ENCODE measurements at regions not wholly inside any gene's neighbourhood (a gene's known extent, or its start where the extent isn't known, plus 50 kb on each side); places are given as distances from the start of the nearest gene placed in this dataset.

DNA sequence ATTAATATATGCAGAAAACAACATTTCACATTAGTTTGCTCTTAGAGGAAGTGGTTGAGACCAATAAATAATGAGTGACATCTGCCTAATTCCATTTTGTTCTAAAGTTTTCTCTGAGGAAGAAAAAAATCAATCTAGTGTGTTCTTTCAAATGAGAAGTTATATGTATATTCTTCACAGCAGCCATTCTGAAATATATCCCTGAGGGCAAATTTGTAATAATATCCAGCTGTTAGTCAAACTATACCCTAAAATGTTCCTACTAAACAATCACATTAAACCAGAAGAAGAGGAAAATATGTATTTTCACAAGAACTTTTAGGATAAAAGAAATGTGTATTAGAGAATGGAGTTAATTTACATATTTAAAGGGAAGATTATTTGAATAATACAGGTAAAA, 375.1 kb upstream of the CDH19 start:
- intact Hi-C loops (cut with micrococcal nuclease; ENCODE audit: unreplicated experiment), result no loop called here
- Mint-ChIP-seq H3K4me3 (ENCODE audit: unreplicated experiment) (no peak overlapping the region), H3K27me3 (ENCODE audit: insufficient read depth, unreplicated experiment) (no peaks in the 10 kb centered on the region), H3K4me1 (ENCODE audit: low read depth, unreplicated experiment) (no peaks in the 10 kb centered on the region), H3K36me3 (ENCODE audit: insufficient read depth, unreplicated experiment) (no peaks in the 10 kb centered on the region), H3K9me3 (ENCODE audit: unreplicated experiment) (peaks cover 1% of the 10 kb centered on the region), H3K27ac (ENCODE audit: unreplicated experiment) (no peak overlapping the region)
- DNase-seq, result no peak
- H3K4me1 ChIP-seq, result no peaks in the 10 kb centered on the region
- ChIA-PET POLR2A (no interaction called here), CTCF (no interaction called here)
- TF ChIP-seq, protein P1, sequence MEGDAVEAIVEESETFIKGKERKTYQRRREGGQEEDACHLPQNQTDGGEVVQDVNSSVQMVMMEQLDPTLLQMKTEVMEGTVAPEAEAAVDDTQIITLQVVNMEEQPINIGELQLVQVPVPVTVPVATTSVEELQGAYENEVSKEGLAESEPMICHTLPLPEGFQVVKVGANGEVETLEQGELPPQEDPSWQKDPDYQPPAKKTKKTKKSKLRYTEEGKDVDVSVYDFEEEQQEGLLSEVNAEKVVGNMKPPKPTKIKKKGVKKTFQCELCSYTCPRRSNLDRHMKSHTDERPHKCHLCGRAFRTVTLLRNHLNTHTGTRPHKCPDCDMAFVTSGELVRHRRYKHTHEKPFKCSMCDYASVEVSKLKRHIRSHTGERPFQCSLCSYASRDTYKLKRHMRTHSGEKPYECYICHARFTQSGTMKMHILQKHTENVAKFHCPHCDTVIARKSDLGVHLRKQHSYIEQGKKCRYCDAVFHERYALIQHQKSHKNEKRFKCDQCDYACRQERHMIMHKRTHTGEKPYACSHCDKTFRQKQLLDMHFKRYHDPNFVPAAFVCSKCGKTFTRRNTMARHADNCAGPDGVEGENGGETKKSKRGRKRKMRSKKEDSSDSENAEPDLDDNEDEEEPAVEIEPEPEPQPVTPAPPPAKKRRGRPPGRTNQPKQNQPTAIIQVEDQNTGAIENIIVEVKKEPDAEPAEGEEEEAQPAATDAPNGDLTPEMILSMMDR (IDR thresholded peaks at IDR 0.05; ENCODE audit: insufficient read depth in 1 of 2, low read depth in 1 of 2, low read length in 1 of 2, severe bottlenecking in 1 of 2, unreplicated experiment in 1 of 2), result no peak
- no peak overlapping the region for H3K4me3 ChIP-seq (ENCODE audit: low read depth, low read length)
- no peaks in the 10 kb centered on the region for H3K27me3 ChIP-seq (replicated peaks; ENCODE audit: control insufficient read depth, insufficient read depth, low read length)
- BruUV-seq (replicated peaks), result no TSS peak
- H3K9me3 ChIP-seq, result no peaks in the 10 kb centered on the region
- no peaks in the 10 kb centered on the region for H3K36me3 ChIP-seq (ENCODE audit: control insufficient read depth, insufficient read depth, low read length)

DNA sequence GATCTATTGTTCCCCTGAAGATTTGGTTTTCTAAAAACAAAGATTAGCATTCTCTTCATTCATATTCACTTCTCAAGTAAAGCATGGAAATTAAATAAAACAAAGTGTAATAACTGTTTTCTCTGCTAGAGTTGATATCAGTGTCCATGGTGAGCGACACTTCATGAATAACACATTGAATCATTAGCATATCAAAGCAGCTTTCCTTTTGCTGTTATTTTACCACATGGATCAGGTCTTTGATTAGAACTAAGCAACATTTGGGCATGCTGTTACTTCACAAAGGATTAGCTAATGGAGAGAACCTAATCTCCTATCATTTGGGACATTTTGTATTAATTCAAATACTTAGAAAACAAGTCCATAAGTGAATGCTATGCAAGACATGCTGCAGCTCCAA, 368.8 kb upstream of the CDH19 start:
- H3K36me3 ChIP-seq (ENCODE audit: control insufficient read depth, insufficient read depth, low read length), result no peaks in the 10 kb centered on the region
- Mint-ChIP-seq H3K9me3 (ENCODE audit: unreplicated experiment) (no peaks in the 10 kb centered on the region), H3K27me3 (ENCODE audit: insufficient read depth, unreplicated experiment) (no peaks in the 10 kb centered on the region), H3K4me1 (ENCODE audit: low read depth, unreplicated experiment) (no peaks in the 10 kb centered on the region), H3K27ac (ENCODE audit: unreplicated experiment) (no peak overlapping the region), H3K36me3 (ENCODE audit: insufficient read depth, unreplicated experiment) (no peaks in the 10 kb centered on the region), H3K4me3 (ENCODE audit: unreplicated experiment) (no peak overlapping the region)
- TF ChIP-seq, protein P1 (IDR thresholded peaks at IDR 0.05; ENCODE audit: insufficient read depth in 1 of 2, low read depth in 1 of 2, low read length in 1 of 2, severe bottlenecking in 1 of 2, unreplicated experiment in 1 of 2), result no peak
- no peaks in the 10 kb centered on the region for H3K9me3 ChIP-seq
- ChIA-PET CTCF (no interaction called here), POLR2A (no interaction called here)
- no peak overlapping the region for H3K4me3 ChIP-seq (ENCODE audit: low read depth, low read length)
- BruUV-seq (replicated peaks), result no TSS peak
- DNase-seq, result no peak
- intact Hi-C loops (cut with micrococcal nuclease; ENCODE audit: unreplicated experiment), result no loop called here
- H3K27me3 ChIP-seq (replicated peaks; ENCODE audit: control insufficient read depth, insufficient read depth, low read length), result no peaks in the 10 kb centered on the region
- H3K4me1 ChIP-seq, result no peaks in the 10 kb centered on the region

DNA sequence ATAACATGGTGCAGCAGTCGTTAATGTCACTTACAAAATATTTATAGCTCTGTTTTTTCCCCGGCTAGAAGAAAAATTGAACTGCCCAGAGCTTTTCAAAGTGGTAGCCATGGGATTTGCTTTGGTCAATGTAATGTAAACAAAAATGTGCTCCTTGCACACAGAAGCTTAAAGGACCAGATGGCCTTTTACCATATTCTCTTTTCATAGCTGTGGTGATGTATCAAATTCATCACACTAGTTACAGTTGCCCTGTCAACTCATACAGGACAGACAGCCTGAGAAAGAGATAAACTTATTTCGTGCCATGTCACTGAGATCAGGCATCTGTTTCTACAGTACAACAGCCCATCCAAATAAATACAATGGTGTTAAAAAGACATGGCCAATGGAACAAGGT, 368.1 kb upstream of the CDH19 start:
- intact Hi-C loops (cut with micrococcal nuclease; ENCODE audit: unreplicated experiment), result no loop called here
- Mint-ChIP-seq H3K4me3 (ENCODE audit: unreplicated experiment) (no peak overlapping the region), H3K27ac (ENCODE audit: unreplicated experiment) (no peak overlapping the region), H3K9me3 (ENCODE audit: unreplicated experiment) (no peaks in the 10 kb centered on the region), H3K36me3 (ENCODE audit: insufficient read depth, unreplicated experiment) (no peaks in the 10 kb centered on the region), H3K27me3 (ENCODE audit: insufficient read depth, unreplicated experiment) (no peaks in the 10 kb centered on the region), H3K4me1 (ENCODE audit: low read depth, unreplicated experiment) (no peaks in the 10 kb centered on the region)
- Histone ChIP-seq H3K27me3 (replicated peaks; ENCODE audit: control insufficient read depth, insufficient read depth, low read length) (no peaks in the 10 kb centered on the region), H3K4me3 (ENCODE audit: low read depth, low read length) (no peak overlapping the region), H3K9me3 (no peaks in the 10 kb centered on the region), H3K4me1 (no peaks in the 10 kb centered on the region), H3K36me3 (ENCODE audit: control insufficient read depth, insufficient read depth, low read length) (no peaks in the 10 kb centered on the region)
- DNase-seq, result no peak
- TF ChIP-seq, protein P1 (IDR thresholded peaks at IDR 0.05; ENCODE audit: insufficient read depth in 1 of 2, low read depth in 1 of 2, low read length in 1 of 2, severe bottlenecking in 1 of 2, unreplicated experiment in 1 of 2), result no peak
- no TSS peak for BruUV-seq (replicated peaks)
- ChIA-PET CTCF (no interaction called here), POLR2A (no interaction called here)

All from Caco-2 (cell line).